GM21619 (cell line): ENCODE measurements at regions not wholly inside any gene's neighbourhood (a gene's known extent, or its start where the extent isn't known, plus 50 kb on each side); places are given as distances from the start of the nearest gene placed in this dataset.
"Not testable (repeated sequence)": the region's sequence is repeated elsewhere in the genome, so short reads cannot be mapped to it uniquely, and the experiment has no call there.

ENCODE experiments used
- ATAC-seq: cut with Tn5 transposase; IDR thresholded peaks from one replicate; pipeline ENCODE4 v1.9.1; 2021; ENCODE audit not compliant: unreplicated experiment

DNA sequence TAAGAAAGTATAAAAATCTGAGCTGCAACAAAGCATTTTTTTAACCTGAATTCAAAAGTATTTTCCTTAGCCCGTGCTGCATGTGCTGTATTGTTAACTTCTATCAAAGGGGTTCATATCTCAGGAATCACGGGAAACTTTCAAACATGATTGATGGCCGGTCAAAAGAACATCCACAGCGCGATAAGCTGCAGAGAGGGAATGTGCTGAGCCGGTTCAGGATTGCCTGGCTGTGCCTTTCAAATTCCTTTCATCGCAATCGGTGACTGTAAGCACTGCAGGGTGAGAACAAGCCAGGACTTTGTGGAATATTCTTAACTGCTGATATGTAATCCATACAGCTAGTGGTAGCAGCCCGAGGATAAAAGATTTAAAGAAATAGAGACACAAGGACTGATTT, 210.9 kb upstream of the NOCT start:
- ATAC-seq, result no peak

DNA sequence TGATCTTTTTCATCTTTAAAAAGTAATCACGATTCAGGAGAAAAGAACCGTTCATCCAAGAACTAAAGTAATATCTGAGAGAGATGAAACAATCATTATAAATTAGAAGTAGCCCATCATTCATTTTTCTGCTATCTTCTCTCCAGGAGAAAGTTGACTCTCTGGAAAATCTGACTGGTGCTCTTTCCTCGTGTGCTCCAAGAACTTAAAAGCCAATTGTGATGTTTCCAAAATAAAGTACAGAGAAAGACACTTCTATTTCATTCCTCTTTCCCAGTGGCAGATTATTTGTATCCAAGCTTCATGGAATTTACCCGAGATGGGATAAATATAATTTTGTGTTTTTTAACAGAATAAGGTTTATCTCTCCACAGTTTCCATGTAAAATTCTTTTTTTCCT, 212.5 kb upstream of the NOCT start:
- no peak for ATAC-seq

DNA sequence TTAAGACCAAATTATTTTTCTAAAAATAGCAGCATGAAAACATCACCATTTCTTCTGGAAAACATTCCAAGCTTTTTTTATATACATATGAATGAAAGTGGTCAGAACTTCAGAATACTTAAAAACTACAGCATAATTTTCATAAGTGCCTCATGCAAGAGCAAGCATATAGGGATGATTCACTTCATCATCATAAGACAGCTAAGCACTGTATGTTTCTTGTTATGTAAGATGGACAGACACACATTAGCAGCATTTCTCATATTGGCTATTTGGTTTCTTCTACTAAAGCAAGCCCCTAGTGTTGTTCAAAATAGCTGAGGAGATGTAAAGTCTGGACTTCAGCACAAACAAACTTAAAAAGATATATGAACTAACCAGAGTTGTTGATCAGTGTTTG, 213.1 kb upstream of the NOCT start:
- no peak for ATAC-seq

DNA sequence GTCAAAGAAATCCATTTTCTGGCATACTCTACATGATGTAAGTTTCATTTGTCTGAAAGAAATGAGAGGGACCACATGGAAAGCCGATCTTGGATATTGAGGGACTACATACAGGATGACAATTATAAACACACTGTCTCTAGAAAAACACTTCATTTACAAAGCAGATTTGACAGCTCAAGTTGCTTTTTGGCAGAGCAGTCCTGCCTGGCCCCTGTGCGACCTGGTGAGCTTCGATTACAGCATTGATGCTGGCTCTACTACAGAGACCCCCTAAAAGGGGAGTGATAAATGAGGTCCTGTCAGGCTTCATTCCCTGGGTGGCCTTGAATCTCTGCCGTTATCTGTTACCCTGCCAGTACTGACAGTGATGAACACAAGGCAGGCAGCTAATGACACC, 215.2 kb upstream of the NOCT start:
- ATAC-seq, result no peak

DNA sequence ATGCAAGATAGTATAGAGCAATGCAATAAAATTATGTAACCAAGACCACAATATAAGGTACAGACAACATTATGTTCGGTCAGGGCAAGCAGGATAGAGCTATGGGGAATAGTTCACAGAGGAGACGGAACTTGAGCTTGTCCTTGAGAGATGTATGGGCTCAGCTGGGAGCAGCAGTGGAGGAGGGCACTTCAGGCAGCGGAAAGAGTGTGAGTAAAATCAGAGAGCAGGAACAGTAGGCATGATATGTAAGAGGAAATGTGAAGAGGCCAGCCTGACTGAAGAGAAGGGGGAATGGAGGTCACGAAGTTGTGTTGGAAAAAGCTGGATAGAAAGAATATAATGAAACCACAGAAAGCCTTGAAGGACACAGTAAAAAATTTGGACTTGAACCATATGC, 217.2 kb upstream of the NOCT start:
- ATAC-seq, result no peak

DNA sequence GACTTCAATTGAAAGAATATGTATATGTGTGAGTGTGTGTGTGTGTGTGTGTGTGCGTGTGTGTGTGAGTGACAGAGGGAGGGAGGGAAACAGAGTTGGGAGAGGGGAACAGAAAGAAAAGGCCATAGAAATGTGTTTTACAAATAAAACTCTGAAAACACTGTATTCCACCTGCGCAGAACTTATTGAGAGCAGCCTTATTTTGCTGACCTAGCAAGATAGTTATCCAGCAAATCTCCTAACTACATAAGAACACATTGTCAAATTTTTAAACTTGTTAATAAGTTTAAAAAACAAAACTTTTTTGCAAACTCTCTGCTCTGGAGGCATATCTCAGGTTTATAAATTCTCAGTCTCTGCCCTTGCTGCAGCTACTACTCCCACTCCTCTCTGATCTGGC, 217.9 kb upstream of the NOCT start:
- no peak for ATAC-seq

DNA sequence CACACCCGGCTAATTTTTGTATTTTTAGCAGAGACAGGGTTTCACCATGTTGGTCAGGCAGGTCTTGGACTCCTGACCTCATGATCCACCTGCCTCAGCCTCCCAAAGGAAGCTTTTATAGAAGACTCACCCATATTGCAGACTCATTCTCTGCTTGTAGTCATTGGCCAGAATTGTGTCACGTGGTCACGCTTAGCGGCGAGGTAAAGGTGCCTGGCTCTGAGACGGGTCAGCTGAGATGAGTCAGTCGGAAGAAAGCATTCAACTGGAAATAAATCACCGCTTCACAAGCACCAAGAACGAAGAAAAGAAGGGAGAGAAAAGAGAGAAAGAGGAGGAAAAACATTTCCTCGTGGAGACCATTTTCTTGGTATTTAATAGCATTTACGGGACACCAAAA, 218.8 kb upstream of the NOCT start:
- ATAC-seq, result no peak

DNA sequence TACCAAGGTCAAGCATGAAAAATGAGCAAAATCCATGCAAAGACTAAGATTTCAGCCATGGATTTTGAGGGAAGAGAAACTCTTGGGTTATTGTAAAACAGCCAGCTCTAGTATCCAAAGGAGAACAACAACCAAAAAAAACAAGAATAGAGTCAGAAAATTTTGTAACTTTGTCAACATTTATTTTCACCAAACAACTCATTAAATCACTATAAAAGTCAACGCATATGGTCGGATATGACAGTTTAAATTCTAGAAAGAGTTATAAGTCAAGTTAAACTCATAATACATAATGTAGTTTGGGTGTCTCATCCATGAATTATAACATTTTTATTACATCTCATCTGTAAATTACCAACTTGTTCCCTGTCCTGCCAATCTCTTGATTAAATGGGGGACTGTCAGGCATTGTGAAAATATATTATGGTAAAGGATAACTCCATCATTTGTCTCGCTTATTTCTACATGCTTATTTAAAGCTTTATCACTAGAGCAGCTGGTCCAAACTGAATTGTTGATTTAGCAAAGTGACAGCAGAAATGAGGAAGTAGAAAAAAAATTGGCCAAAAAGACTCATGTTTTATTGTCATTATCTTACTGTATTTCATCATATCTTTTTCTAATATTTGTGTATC, 224.8 kb upstream of the NOCT start:
- no peak for ATAC-seq

DNA sequence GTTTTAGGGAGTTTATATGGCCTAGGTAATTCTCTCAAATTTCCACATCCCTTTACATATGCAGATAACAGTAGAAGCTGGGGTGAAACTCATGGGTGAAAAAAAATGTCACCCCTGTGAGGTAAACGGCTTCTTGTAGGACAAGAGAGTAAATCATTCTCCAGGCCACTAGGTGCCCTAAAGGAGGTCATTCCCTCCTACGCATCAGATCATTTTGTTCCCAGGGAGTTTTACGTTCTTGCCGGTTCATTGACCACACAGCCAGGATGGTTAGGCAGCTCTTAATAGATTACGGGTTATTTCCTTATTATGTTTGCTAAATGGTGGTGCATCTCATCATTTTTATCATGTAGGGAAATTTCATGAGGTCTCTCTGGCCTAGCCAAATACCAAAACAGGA, 225.8 kb upstream of the NOCT start:
- no peak for ATAC-seq

DNA sequence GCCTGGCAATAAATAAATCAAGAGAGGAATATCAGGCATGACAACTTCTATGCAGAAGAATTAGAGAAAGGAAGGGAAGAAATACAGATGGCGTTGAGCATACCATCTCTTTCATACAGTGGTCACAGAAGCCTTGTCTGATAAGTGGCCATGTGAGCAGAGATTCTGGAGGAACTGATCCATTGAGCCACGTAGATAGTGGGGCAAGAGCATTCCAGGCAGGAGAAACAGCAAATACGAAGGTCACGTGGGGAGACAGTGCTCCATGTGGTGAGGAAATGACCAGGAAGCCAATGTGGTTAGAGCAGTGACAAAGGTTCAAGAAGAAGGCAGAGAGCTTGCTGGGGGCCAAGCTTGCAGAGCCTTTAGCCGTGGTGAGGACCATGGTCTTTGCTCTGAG, 226.7 kb upstream of the NOCT start:
- ATAC-seq, result no peak

DNA sequence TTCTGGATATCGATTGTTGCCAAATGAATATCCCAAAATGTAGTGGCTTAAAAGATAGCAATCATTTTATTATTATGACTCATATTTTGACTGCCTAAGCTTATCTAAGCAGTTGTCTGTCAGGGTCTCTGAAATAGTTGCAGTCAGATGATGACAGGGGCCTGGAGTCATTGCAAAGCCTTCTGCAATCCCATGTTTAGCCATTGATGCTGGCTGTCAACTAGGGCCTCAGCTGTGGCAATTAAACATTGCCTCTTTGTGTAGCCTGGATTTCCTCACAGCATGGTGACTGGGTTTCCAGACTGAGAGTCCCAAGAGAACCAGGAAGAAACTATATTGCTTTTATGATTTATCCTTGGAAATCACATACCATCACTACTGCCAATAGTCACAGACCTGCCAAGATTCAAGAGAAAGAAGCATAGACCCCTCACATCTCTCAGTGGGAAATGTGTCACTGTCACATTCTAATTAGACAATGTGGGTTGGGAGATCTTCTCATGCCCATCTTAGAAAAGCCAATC, 227.3 kb upstream of the NOCT start:
- ATAC-seq, result no peak

DNA sequence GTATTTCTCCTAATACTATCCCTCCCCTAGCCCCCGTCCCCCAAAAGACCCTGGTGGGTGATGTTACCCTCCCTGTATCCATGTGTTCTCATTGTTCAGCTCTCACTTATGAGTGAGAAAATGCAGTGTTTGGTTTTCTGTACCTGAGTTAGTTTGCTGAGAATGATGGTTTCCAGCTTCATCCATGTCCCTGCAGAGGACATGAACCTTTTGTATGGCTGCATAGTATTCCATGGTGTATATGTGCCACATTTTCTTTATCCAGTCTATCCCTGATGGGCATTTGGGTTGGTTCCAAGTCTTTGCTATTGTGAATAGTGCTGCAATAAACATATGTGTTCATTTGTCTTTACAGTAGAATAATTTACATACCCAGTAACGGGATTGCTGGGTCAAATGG, 235.8 kb upstream of the NOCT start:
- ATAC-seq, result not testable (repeated sequence)

DNA sequence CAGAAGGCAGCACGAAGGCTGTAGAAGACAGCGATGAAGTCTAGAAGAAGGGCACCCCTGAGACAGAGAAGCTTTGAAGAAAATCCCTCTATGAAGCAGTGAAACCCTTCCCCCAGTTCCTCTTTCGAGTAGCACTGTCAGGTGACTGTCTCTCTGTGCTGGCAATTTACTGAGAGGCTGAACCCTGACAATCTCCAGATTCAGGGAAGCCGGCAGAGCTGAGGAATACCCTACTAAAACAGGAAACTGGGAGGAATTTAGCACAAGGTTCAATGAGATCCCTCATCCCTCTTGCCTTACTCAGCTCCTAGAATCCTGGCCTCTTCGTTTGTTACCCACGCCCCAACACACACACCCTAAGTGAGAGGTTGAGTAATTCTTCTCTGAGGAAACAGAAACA, 239.7 kb upstream of the NOCT start:
- peak; percentile 71 for ATAC-seq

DNA sequence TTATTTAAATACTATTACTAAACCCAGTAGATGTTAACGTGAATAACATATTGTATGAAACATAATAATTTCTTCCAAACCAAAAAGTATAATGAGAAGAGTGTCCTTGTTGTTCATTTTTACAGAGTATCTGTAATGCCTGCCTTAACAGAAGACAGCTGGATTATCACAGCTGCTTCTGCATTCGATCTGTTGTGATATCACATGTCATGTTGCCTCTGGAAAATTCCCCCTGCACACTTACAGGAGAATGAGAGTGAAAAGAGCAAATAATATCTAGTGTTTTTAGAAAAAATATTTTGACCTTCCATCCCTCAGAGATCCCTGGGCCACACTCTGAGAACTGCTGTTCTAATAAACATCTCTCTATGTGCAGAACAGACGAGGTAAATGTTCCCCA, 240.1 kb upstream of the NOCT start:
- no peak for ATAC-seq

DNA sequence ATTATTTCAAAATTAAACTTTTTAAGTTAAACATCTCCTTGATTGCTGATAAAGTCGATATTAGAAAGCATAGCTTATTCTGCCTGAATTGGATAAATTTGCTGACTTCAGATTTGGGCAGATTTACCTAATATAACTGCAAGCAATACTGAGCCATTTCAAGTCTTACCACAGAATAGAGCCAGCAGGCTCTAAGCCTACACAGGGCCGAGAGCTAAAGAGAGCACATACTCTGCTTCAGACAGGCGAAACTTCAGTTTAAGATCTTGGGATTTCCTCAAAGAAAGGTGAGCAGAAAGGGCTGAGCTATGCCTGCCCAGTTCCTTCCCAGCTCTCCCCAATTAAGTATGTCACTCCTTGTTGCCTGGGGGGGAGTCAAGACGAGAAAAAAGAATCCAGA, 240.6 kb upstream of the NOCT start:
- ATAC-seq, result no peak

DNA sequence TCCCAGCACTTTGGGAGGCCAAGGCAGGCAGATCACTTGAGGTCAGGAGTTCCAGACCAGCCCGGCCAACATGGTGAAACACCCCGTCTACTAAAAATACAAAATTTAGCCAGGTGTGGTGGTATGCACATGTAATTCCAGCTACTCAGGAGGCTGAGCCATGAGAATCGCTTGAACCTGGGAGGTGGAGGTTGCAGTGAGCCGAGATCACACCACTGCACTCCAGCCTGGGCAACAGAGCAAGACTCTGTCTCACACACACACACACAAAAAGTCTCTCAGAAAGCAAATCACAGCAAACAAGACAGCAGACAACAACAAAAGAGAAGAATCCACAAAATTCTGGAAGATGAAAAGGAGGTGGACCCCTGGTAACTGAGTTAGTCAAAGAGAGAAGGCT, 241.5 kb upstream of the NOCT start:
- ATAC-seq, result not testable (repeated sequence)

DNA sequence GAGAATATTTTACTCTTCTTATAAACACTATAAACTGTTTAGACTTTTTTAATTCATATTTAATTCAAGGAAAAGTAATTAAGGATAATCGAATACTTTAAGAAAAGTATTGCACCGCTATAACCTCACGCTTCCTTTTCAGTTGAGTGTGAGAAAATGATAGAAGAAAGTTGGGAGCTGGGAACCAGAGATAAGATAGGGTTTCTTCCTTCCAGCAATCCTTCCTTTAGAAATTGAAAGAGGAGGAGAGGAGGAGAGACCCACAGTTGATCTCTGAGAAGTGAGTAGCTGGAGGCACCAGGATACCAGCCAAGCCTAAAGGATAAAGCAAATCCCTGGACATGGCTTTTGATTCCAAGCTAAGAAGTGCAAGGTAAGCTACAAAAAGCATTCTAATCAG, 242.3 kb upstream of the NOCT start:
- ATAC-seq, result no peak

DNA sequence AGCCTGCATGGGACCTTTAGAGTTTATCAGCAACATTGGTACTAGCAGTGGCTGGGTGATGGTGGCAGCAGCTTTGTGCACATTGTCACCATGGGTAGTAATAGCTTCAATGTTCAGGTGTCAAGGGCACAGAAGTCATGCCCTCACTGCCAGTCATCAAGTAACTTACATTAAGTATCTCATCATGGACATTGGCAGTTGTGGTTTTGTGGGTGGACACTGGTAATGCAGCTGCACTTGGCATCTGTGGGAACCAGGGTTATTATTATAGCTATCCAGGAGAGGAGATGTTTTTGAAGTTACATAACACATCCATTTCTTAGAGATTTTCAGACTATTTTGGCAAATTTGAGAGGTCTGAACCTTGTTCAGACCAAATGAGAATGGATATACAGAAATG, 243.2 kb upstream of the NOCT start:
- no peak for ATAC-seq

DNA sequence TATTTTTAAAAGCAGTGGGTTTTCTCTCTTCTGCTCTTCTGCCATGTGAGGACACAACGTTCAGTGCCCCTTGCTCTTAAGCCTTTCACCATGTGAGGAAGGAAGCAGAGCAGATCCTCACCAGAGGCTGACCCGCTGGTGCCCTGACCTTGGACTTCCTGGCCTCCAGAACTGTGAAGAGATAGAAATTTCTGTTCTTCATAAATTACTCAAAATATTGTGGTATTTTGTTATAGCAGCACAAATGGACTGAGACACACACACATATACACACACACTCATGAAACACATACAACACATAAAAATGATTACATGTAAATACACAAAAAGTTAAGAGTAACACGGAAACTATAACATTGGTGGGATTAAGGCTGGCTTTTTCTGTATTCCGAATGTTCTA, 244.8 kb upstream of the NOCT start:
- ATAC-seq, result no peak

DNA sequence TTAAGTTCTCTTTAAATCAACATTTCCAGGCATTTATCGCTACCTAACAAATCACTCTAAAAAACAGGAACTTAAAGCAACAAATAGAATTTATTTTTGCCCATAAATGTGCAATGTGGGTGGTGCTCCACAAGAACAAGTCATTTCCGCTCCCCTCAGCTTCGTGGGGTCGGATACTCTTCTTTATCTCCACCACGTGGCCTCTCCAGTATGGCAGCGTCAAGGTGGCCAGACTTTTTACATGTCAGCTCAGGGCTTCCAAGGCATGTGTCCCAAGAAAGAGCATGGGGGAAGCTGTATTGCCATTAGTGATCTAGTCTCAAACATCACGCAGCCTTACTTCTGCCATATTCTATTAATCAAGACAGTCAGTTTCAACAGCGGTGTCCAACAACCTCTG, 249.2 kb upstream of the NOCT start:
- ATAC-seq, result no peak

DNA sequence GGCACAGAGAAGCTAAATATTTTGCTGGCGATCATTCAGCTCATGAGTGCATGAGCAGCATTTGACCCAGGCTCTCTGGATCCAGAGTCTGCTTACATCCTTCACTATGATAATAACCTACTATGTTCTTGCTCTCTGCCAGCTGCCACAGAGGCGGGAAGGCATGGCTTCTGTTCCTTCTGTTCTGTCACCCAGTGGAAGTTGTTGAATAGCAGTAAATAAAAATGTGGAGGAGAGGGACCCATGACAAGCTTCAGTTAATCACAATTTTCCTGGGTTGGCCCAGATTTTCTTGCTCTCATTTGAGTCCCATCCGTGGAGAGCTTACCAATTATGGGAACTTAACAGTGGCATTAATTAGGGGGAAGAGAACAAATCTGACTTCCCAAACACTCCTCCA, 250.1 kb upstream of the NOCT start:
- ATAC-seq, result no peak

DNA sequence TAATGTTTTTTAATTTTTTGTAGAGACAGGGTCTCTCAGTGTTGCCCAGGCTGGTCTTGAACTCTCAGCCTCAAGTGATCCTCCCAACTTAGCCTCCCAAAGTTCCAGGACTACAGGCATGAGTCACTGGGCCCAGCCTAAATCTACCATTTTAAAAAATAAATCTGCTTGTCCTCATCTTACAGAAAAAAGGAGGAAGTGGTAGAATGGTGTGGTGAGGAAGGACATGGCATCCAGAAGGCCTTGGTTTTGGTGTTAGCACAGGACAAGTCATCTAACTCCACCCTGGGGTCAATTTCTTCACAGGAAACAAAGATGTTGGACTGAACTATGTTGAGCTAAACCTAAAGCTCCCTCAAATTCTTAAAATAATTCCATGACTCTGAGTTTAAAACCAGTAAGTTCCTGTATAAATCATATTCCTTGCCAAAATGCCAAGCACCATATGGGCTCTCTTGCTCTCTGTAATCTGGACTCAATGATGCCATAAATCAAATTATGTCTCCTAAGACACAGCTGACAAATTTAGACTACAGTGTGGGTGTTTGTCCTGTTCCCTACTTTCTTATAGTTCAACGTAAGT, 253.9 kb upstream of the NOCT start:
- no peak for ATAC-seq

DNA sequence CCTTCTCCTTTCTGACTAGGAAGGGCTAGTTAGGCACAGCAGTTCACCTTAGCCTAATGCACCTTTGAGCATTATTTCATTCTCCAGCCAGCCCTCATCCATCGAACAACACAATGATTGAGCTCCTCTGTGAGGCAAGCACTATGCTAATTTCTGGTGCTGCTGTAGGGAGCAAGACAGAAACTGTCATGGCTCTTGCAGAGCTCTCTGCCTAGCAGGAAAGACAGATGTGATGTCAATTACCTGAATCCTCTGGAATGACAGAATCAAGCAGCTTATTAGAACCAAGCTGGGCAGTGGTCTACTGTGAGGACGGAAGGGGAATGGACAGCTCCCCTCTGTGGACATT, 256.1 kb upstream of the NOCT start:
- no peak for ATAC-seq
